HG02852 (cell line): ENCODE measurements at regions not wholly inside any gene's neighbourhood (a gene's known extent, or its start where the extent isn't known, plus 50 kb on each side); places are given as distances from the start of the nearest gene placed in this dataset.

ENCODE experiments used
- ATAC-seq: cut with Tn5 transposase; IDR thresholded peaks from one replicate; pipeline ENCODE4 v1.9.1; 2021; ENCODE audit warnings: mild to moderate bottlenecking, moderate library complexity; ENCODE audit not compliant: unreplicated experiment

DNA sequence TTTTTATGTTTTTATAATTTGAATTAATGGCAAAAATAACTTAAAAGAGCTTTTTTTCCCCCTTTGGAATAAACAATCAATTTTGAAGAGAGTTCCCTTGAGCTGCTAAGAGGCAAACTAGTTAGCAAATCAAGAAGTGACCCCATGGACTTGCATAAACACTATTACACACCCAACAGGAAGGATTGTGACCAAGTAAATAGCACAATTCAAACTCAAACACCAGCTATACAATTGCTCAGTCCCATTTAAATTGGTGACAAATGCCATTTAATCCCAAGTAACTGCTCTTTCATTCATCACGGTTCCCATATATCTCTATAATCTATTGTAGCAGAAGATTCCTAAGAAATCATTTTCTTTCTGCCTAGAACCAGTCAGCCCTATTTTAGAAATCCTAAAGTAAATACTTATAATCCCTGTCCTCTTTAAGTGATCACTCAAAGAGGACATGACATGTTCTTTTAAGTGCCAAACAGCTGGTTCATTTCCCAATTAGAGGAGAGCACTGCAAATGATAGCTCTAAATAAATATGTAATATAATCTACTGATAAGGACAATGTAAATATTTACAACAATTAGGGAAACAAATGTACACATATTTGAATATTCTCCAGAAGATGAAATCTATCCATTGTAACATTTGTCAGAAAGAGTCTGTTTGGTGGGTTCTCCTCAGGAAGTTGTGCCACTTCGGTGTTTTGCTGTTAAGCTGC lies 137.8 kb upstream of the ADAMTS9 start:
- no peak for ATAC-seq

DNA sequence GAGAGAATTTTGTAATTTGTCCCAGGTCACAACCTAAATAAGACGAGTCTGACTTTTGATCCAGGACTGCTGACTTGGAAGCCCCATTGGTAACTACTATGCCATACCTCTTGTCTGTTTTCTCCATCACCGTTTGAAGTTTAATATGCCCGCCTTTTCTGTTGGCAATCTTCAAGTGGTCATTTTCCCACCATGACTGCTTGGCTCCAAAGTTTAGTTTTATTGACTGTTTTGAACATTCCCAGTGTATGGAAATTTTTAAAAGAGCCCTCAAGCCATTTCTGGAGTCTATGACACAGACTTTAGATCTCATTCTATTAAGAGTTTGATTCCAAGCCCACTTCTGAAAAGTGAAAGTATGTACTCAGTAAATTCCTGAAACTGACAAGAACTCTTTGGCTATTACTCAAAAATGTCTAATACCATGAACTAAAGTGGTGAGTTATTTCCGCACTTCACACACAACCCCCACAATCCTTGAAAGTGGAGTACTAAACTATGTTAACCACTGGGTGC lies 136.7 kb upstream of the ADAMTS9 start:
- no peak for ATAC-seq

DNA sequence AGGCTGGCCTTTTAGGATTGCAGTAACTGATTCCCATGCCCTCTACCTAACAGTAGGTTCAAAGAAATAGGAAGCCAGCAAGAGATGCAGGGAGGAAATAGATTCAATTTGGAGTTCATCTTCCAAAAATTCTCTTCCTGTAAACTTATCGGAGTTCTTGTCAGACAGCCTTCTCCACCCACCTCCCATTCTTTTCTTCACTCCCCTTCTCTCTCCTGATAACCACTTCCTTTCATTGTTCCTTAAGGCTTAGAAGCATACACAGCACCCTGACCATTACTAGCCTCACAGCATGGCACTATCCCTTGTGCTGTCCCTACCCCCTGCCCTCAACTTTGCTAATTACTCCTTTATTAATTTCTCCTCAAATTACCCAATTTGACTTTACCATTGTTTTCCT lies 130.4 kb upstream of the ADAMTS9 start:
- no peak for ATAC-seq

DNA sequence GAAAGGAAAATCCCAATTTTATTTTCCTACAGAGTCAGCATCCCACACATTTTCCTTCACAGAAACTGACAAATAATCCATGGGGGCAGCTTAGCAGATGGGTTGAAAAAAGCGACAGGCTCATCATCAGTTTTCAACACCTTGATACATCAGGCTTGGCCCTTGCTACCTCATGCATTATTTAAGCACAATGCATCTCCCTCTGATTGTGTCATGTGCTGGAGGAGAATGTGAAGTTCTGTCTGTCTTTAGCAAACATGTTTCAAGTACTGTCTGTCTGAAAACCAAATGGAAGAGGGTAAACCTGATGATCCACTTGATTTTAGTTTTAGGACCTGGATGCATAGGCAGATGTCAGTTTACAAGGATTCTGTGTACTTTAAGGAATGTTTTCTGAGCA lies 128.6 kb upstream of the ADAMTS9 start:
- ATAC-seq, result no peak

- no peak for ATAC-seq
These were observed 128.0 kb upstream of the ADAMTS9 start for GRCh38 chr3:64815789-64816188.

GRCh38 chr3:64815195-64815631 lies 127.4 kb upstream of the ADAMTS9 start:
- no peak for ATAC-seq

DNA sequence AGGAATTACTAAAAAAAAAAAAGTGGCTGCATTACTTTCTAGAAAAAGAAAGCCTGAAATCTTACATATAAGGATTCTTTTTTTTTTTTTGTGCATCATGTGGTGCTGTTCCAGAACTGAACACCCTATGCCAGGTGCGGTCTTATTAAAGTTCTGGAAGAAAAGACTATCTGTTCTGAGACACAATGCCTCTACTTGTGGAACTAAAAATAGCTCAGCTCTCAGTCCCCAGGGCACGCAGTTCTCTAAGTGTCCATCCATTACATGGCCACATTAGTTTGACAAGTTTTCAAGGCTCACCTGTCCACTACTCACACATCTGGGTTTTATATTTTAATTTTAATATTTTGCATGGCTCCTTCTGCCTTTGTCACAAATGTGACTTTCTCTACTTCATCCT lies 126.6 kb upstream of the ADAMTS9 start:
- no peak for ATAC-seq

GRCh38 chr3:64813326-64813725 lies 125.5 kb upstream of the ADAMTS9 start:
- no peak for ATAC-seq

GRCh38 chr3:64809086-64809485 lies 121.3 kb upstream of the ADAMTS9 start:
- ATAC-seq, result no peak

DNA sequence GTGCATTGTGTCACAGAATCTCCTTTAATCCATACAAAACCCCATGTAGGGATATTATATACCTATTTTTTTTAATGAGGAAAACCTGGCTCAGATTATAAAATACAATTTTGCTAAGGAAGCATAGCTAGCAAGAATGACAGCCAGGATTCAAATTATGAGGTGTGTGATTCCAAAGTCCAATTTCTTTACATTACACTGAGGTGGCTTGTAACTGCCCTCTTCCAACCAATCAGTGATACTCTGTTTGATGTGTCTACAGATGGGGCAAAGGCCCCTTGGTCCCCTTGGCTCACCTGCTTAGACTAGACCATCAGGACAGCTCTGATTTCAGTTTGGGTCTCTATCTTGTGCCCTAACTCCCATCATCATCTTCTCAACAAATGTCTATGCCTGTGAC lies 120.3 kb upstream of the ADAMTS9 start:
- no peak for ATAC-seq

- no peak for ATAC-seq
These were observed 119.1 kb upstream of the ADAMTS9 start for GRCh38 chr3:64806668-64807605.

- ATAC-seq, result no peak
These were observed 118.2 kb upstream of the ADAMTS9 start for GRCh38 chr3:64805978-64806377.

- ATAC-seq, result no peak
These were observed 117.4 kb upstream of the ADAMTS9 start for GRCh38 chr3:64805248-64805647.

DNA sequence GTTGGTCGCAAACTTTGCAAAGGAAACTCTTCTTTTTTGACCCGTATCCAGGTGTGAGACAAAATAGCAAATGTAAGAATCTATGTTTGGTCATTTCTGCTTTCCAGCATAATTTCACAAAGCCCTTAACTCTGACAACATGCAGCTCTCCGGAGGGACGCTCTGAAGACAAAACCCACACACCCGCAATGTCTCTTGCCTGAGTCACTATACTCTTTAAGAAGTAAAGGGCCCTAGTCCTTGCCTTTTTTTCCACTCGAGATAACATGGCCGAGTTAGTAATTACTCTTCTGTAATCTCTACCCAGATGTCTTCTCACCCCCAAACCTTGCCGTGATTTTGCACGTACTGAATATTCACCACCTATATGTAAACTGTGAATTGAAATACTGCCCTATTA lies 115.7 kb upstream of the ADAMTS9 start:
- no peak for ATAC-seq

DNA sequence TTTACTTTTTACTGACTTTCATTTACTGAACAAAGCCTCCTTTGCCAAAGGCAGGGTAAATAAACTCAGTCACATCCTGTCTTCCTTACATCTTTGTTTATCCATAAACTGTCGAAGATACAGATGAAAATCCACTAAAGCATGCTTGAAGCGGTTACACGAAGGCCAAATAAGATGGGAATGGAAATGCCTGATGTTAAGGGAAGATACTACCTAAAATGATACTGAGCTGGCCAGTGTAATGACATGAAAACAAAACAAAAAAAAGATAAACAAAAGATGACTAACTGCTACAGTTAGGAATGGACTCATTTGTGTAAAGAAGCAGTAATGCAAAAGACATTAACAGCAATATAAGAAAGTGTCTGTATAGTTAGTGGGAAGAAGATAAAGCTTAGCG lies 114.7 kb upstream of the ADAMTS9 start:
- no peak for ATAC-seq

- no peak for ATAC-seq
These were observed 114.1 kb upstream of the ADAMTS9 start for GRCh38 chr3:64801856-64802255.

DNA sequence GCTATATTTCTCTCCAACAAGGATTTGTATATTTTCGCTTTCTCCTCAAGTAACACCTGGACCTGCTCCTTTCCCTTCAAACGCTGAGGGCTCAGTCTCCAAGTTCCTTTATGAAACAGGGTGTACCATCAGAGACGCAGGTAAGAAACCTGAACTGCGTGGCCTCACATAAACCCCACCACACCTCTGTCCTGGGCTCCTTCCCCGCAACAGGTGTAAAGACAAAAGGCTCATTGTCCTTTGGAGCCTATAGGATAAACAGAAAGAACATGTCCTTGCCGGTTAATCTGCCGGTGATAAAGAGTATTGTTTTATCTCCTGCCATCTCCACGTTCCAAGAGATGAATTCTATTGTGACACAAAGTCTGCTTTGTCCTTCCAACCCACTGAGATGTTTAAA lies 111.8 kb upstream of the ADAMTS9 start:
- ATAC-seq, result no peak

GRCh38 chr3:64798316-64798715 lies 110.5 kb upstream of the ADAMTS9 start:
- ATAC-seq, result no peak

DNA sequence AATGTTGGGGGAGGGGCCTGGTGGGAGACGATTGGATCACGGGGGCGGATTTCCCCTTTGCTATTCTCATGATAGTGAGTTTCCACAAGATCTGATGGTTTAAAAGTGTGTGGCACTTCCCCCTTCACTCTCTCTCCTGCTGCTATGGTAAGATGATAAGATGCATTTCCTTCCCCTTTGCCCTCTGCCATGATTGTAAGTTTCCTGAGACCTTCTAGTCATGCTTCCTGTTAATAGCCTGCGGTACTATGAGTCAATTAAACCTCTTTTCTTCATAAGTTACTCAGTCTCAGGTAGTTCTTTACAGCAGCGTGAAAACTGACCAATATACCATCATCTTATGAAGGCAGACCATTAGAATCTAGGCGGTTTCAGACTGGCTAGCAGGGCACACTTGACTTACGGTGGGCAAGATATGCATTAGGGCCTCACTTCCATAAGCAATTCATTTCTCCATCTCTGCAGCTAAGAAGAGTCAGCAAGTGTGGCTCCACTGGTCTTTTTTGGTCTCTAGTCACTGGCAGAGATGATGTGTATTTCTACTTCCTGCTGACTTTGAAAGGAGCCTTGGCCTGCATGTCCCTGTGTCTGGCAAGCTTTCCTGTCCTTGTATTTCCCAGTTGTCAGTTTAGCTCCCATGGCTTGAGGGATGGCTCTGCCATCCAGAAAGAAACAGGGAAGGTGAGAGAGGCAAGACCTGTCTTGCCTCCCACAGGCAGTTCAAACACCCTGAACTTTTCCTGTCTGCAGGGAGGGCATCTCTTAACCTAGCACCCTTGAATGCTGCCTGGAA lies 109.0 kb upstream of the ADAMTS9 start:
- no peak for ATAC-seq

- ATAC-seq, result no peak
These were observed 104.6 kb upstream of the ADAMTS9 start for GRCh38 chr3:64792445-64792844.

DNA sequence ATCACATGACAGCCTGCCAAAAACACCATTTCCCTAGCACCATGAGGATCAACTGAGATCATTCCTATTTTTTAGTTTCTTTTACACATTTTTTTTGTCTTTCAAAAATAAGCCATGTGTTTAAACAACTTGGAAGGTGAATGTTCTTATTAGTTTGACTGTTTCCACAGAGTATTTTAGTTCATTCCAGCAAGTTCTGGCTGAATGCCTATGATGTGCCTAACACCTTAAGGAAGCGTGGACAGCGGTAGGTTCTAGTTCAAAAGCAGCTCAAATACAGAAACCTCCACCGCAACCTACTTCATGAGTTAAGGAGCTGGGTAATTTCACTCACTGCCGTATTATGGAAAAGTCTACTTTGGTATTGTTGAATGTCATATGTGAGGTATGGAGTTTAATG lies 101.3 kb upstream of the ADAMTS9 start:
- ATAC-seq, result no peak
